ENCODE measurements at regions not wholly inside any gene's neighbourhood (a gene's known extent, or its start where the extent isn't known, plus 50 kb on each side); places are given as distances from the start of the nearest gene placed in this dataset.

DNA sequence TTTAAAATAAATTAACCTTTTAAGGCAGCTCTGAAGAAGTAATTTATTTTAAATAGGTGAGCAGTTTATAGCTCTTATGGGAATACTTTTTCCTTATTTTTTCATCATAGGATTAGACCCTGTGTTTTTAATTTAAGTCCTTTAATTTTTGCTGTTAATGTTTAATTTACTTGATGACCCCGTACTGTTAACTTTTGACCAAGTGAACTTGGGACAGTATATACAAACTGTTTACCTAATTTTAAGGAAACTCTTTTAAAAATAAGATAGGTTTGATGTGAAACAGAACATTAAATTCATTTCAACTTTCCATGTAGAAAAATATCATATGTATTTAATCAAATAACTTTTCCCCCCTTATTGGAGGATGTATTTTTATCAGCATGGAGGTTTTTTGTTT is 74.4 kb downstream of the KCNRG start:
- no peak overlapping the region for H3K4me3 ChIP-seq
- ATAC-seq (no peak), DNase-seq (no peak)
- no peak for TF ChIP-seq POLR2A (IDR thresholded peaks at IDR 0.05)
- TF ChIP-seq, protein P1, sequence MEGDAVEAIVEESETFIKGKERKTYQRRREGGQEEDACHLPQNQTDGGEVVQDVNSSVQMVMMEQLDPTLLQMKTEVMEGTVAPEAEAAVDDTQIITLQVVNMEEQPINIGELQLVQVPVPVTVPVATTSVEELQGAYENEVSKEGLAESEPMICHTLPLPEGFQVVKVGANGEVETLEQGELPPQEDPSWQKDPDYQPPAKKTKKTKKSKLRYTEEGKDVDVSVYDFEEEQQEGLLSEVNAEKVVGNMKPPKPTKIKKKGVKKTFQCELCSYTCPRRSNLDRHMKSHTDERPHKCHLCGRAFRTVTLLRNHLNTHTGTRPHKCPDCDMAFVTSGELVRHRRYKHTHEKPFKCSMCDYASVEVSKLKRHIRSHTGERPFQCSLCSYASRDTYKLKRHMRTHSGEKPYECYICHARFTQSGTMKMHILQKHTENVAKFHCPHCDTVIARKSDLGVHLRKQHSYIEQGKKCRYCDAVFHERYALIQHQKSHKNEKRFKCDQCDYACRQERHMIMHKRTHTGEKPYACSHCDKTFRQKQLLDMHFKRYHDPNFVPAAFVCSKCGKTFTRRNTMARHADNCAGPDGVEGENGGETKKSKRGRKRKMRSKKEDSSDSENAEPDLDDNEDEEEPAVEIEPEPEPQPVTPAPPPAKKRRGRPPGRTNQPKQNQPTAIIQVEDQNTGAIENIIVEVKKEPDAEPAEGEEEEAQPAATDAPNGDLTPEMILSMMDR (IDR thresholded peaks at IDR 0.05), result no peak
- H3K4me1 ChIP-seq, result peaks cover 0 to 39% (median 17%) of the 10 kb centered on the region in 12 donors
- intact Hi-C loops (cut with DNase I), result loop anchor here in 6 of 10 donors (5.0 to 10.0 kb wide), 6 partner anchors 438 to 985 kb away; no protein-coding TSS in a partner anchor
- no peaks in the 10 kb centered on the region for H3K27me3 ChIP-seq
- no peak overlapping the region for H3K27ac ChIP-seq
- no peaks in the 10 kb centered on the region for H3K36me3 ChIP-seq
- no peaks in the 10 kb centered on the region for H3K9me3 ChIP-seq
- 96 to 100% (median 98%) methylated on average over 1 of the region's 1 CpG for WGBS, 4 donors

DNA sequence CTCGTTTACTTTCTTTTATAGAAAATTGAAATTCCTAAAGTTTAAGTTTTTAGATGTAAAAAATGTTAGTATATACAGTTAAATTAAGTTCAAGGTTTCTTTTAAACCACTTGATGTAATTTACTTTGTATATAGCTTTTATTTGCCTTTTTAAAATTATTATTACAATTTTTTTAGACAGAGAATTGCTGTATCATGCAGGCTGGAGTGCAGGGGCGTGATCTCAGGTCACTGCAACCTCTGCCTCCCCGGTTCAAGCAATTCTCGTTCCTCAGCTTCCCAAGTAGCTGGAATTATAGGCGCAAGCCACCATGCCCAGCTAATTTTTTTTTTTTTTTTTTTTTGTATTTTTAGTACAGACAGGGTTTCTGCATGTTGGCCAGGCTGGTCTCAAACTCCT is 75.0 kb downstream of the KCNRG start:
- intact Hi-C loops (cut with DNase I), result no loop called here
- Histone ChIP-seq H3K9me3 (no peaks in the 10 kb centered on the region), H3K4me3 (no peak overlapping the region), H3K4me1 (peaks cover 0 to 33% (median 12%) of the 10 kb centered on the region in 12 donors), H3K27me3 (no peaks in the 10 kb centered on the region), H3K36me3 (no peaks in the 10 kb centered on the region), H3K27ac (no peak overlapping the region)
- ATAC-seq (no peak), DNase-seq (no peak)
- WGBS, 4 donors, result 86 to 92% (median 91%) methylated on average over 5 of the region's 5 CpGs
- TF ChIP-seq, protein P1 (IDR thresholded peaks at IDR 0.05), result no peak
- no peak for TF ChIP-seq POLR2A (IDR thresholded peaks at IDR 0.05)

DNA sequence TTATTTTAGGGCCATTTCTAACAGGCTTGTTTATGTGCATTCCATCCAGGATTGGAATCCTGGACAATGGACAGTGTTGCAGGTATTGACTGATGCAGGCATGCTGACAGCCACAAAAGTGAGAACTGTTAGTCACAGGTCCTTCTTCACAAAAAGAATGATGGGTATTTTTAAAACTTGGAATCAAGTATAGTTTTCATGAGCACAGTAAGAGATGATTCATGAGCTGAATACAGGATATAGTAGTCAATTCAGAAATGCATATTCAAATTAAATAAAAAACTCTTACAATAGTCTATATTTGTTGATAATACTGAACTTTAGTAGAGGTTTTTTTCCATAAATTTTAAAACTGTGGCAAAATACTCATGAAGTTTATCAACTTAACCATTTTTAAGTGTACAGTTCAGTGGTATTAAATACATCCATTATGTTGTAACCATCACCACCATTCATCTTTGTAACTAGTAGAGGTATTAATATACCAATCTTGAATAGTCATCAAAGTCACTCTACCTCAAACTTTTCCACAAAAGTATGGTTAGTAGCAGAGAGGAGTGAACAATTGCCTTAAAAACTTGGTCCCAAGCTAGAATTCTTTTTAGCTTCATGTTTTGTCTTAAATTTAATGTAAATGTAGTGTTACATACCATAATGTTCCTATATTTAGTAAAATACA is 79.5 kb downstream of the KCNRG start:
- TF ChIP-seq, protein P1 (IDR thresholded peaks at IDR 0.05), result no peak
- no peak for TF ChIP-seq POLR2A (IDR thresholded peaks at IDR 0.05)
- no peak for ATAC-seq
- H3K27ac ChIP-seq, result no peak overlapping the region
- intact Hi-C loops (cut with DNase I), result no loop called here
- H3K4me1 ChIP-seq, result peaks cover 0 to 48% (median 16%) of the 10 kb centered on the region in 12 donors
- H3K36me3 ChIP-seq, result peaks cover 0 to 4% (median 0%) of the 10 kb centered on the region in 9 donors
- H3K4me3 ChIP-seq, result no peak overlapping the region
- no peaks in the 10 kb centered on the region for H3K27me3 ChIP-seq
- peaks cover 0 to 15% (median 4%) of the 10 kb centered on the region in 12 donors for H3K9me3 ChIP-seq
- DNase-seq, result no peak

DNA sequence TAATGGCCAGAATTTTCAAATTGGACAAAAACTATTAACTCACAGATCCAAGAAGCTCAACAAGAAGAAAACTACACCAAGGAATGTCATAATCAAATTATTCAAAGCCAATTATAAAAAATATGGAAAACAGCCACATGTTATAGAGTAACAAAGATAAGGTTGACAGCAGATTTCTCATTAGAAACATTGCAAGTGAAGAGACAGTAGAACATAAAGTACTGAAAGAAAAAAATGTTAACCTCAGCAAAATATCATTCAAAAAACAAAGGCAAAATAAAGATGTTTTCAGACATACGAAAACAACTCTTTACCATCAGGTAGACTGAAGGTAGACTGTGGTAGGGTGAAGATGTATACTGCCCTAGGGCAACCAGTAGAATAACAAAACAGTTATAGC is 83.4 kb downstream of the KCNRG start:
- no peak for TF ChIP-seq POLR2A (IDR thresholded peaks at IDR 0.05)
- Histone ChIP-seq H3K36me3 (peaks cover 0 to 4% (median 0%) of the 10 kb centered on the region in 9 donors), H3K4me1 (peaks cover 0 to 25% (median 4%) of the 10 kb centered on the region in 12 donors), H3K27me3 (no peaks in the 10 kb centered on the region), H3K9me3 (peaks cover 0 to 15% (median 4%) of the 10 kb centered on the region in 12 donors), H3K27ac (no peak overlapping the region), H3K4me3 (no peak overlapping the region)
- ATAC-seq (no peak), DNase-seq (no peak)
- 94 to 100% (median 97%) methylated on average over 1 of the region's 1 CpG for WGBS, 4 donors
- intact Hi-C loops (cut with DNase I), result no loop called here

DNA sequence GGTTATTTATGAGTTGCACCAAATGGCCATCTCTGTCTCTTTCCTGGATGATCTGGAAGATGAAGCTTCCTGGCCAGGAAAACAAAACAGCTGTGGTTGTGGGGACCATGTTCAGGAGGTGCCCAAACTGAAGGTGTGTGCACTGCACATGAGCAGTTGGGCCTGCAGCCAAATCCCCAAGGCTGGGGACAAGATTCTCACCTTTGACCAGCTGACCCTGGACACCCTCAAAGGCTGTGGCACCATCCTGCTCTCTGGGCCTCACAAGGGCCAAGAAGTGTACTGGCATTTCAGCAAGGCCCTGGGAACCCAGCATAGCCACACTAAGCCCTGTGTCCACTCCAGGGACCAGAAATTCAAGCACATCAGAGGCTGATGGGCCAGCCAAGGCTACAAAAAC is 84.2 kb downstream of the KCNRG start:
- ATAC-seq, result peak in 1 of 4 donors; percentile 36
- intact Hi-C loops (cut with DNase I), result no loop called here
- peaks cover 0 to 4% (median 0%) of the 10 kb centered on the region in 9 donors for H3K36me3 ChIP-seq
- DNase-seq, result no peak
- no peaks in the 10 kb centered on the region for H3K27me3 ChIP-seq
- no peak overlapping the region for H3K27ac ChIP-seq
- no peak for TF ChIP-seq POLR2A (IDR thresholded peaks at IDR 0.05)
- TF ChIP-seq, protein P1 (IDR thresholded peaks at IDR 0.05), result no peak
- H3K4me3 ChIP-seq, result no peak overlapping the region
- peaks cover 0 to 29% (median 5%) of the 10 kb centered on the region in 12 donors for H3K4me1 ChIP-seq
- H3K9me3 ChIP-seq, result peaks cover 0 to 15% (median 4%) of the 10 kb centered on the region in 12 donors

All from heart left ventricle (tissue), 16 donors.